ENCODE measurements at regions not wholly inside any gene's neighbourhood (a gene's known extent, or its start where the extent isn't known, plus 50 kb on each side); places are given as distances from the start of the nearest gene placed in this dataset.
"Not testable (repeated sequence)": the region's sequence is repeated elsewhere in the genome, so short reads cannot be mapped to it uniquely, and the experiment has no call there.

DNA sequence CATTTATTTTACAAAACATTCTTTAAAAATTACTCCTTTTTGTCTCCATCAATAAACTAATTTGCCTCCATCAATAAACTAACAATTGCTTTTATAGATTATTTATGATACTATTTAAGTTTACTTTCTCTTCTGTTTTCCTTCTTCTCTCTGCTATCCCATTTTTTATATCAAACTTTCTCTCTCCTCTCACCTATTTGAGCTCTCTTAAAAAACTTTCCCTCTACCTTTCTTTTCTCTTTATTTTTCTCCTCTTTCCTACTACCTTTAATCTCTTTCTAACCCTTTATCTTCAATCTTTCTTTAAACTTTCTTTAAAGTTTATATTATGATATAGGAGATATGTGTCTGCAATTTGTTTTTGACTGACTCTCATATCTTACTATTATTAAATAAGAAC, 566.4 kb downstream of the DACH1 start:
- Histone ChIP-seq H3K4ac (ENCODE audit: low read depth in 1 of 2, low read length in 2 of 2) (no peak overlapping the region), H2BK5ac (ENCODE audit: low read depth, low read length, poor library complexity, severe bottlenecking) (no peak overlapping the region), H2AK5ac (ENCODE audit: low read length, severe bottlenecking) (no peak overlapping the region), H3K18ac (ENCODE audit: low read depth in 1 of 2, low read length in 2 of 2) (no peak overlapping the region), H2BK12ac (ENCODE audit: low read length in 2 of 2) (no peak overlapping the region), H3K79me1 (replicated peaks; ENCODE audit: low read length, poor library complexity, severe bottlenecking) (no peaks in the 10 kb centered on the region), H2AFZ (ENCODE audit: low read depth, low read length) (no peak overlapping the region), H2BK120ac (ENCODE audit: low read depth, low read length) (no peak overlapping the region), H3K9ac (ENCODE audit: low read length) (no peak overlapping the region), H4K8ac (ENCODE audit: low read length) (no peak overlapping the region), H3K23ac (ENCODE audit: low read length in 2 of 2) (no peak overlapping the region), H3K36me3 (ENCODE audit: control insufficient read depth in 1 of 2, insufficient read depth in 2 of 2, low read depth in 1 of 2, low read length in 2 of 2) (no peaks in the 10 kb centered on the region), H4K91ac (ENCODE audit: low read length) (no peak overlapping the region), H3K4me3 (ENCODE audit: insufficient read depth in 1 of 2, low read depth in 1 of 2, low read length in 2 of 2) (no peak overlapping the region), H3K27me3 (ENCODE audit: control insufficient read depth in 1 of 2, insufficient read depth in 1 of 2, low read length in 2 of 2) (no peaks in the 10 kb centered on the region), H2BK15ac (ENCODE audit: low read depth, poor library complexity, severe bottlenecking) (no peak overlapping the region), H3K4me2 (ENCODE audit: low read length, poor library complexity, severe bottlenecking) (no peak overlapping the region), H3K9me3 (ENCODE audit: control insufficient read depth, low read length) (no peaks in the 10 kb centered on the region), H3K4me1 (ENCODE audit: control insufficient read depth, insufficient read depth, low read depth, low read length) (no peaks in the 10 kb centered on the region), H3K14ac (ENCODE audit: low read length in 2 of 2) (no peak overlapping the region), H3K27ac (ENCODE audit: low read length, poor library complexity, severe bottlenecking) (no peak overlapping the region)
- no peak for DNase-seq

DNA sequence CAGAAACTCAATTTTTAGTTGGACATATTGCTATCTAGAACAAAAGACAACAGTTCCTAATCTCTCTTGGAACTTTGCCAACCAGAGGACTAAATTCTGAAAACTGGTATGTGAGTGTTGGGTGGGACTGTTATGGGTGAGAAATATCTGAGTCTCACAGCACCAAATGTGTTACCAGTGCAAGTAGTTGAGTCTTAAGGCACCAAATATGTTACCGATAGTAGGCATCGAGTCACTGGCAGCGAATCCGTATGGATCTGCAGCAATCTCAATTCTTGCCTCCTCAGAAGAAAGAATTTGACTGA, 575.2 kb downstream of the DACH1 start:
- H2AK5ac ChIP-seq (ENCODE audit: low read length, severe bottlenecking), result no peak overlapping the region
- no peak overlapping the region for H2BK120ac ChIP-seq (ENCODE audit: low read depth, low read length)
- H2AFZ ChIP-seq (ENCODE audit: low read depth, low read length), result no peak overlapping the region
- no peaks in the 10 kb centered on the region for H3K27me3 ChIP-seq (ENCODE audit: control insufficient read depth in 1 of 2, insufficient read depth in 1 of 2, low read length in 2 of 2)
- H3K79me1 ChIP-seq (replicated peaks; ENCODE audit: low read length, poor library complexity, severe bottlenecking), result no peaks in the 10 kb centered on the region
- no peak overlapping the region for H4K8ac ChIP-seq (ENCODE audit: low read length)
- H3K9ac ChIP-seq (ENCODE audit: low read length), result no peak overlapping the region
- H3K18ac ChIP-seq (ENCODE audit: low read depth in 1 of 2, low read length in 2 of 2), result no peak overlapping the region
- H3K36me3 ChIP-seq (ENCODE audit: control insufficient read depth in 1 of 2, insufficient read depth in 2 of 2, low read depth in 1 of 2, low read length in 2 of 2), result no peaks in the 10 kb centered on the region
- H2BK5ac ChIP-seq (ENCODE audit: low read depth, low read length, poor library complexity, severe bottlenecking), result no peak overlapping the region
- 98% methylated on average over 4 of the region's 4 CpGs for WGBS
- no peak overlapping the region for H4K91ac ChIP-seq (ENCODE audit: low read length)
- no peak overlapping the region for H3K4ac ChIP-seq (ENCODE audit: low read depth in 1 of 2, low read length in 2 of 2)
- no peak overlapping the region for H2BK12ac ChIP-seq (ENCODE audit: low read length in 2 of 2)
- H3K27ac ChIP-seq (ENCODE audit: low read length, poor library complexity, severe bottlenecking), result no peak overlapping the region
- no peak overlapping the region for H2BK15ac ChIP-seq (ENCODE audit: low read depth, poor library complexity, severe bottlenecking)
- DNase-seq, result no peak
- peaks cover 2% of the 10 kb centered on the region for H3K4me1 ChIP-seq (ENCODE audit: control insufficient read depth, insufficient read depth, low read depth, low read length)
- H3K23ac ChIP-seq (ENCODE audit: low read length in 2 of 2), result no peak overlapping the region
- peak overlapping the region in 1 of 2 experiments; percentile 81 for H3K4me3 ChIP-seq (ENCODE audit: insufficient read depth in 1 of 2, low read depth in 1 of 2, low read length in 2 of 2)
- no peak overlapping the region for H3K14ac ChIP-seq (ENCODE audit: low read length in 2 of 2)
- no peaks in the 10 kb centered on the region for H3K9me3 ChIP-seq (ENCODE audit: control insufficient read depth, low read length)
- H3K4me2 ChIP-seq (ENCODE audit: low read length, poor library complexity, severe bottlenecking), result no peak overlapping the region

DNA sequence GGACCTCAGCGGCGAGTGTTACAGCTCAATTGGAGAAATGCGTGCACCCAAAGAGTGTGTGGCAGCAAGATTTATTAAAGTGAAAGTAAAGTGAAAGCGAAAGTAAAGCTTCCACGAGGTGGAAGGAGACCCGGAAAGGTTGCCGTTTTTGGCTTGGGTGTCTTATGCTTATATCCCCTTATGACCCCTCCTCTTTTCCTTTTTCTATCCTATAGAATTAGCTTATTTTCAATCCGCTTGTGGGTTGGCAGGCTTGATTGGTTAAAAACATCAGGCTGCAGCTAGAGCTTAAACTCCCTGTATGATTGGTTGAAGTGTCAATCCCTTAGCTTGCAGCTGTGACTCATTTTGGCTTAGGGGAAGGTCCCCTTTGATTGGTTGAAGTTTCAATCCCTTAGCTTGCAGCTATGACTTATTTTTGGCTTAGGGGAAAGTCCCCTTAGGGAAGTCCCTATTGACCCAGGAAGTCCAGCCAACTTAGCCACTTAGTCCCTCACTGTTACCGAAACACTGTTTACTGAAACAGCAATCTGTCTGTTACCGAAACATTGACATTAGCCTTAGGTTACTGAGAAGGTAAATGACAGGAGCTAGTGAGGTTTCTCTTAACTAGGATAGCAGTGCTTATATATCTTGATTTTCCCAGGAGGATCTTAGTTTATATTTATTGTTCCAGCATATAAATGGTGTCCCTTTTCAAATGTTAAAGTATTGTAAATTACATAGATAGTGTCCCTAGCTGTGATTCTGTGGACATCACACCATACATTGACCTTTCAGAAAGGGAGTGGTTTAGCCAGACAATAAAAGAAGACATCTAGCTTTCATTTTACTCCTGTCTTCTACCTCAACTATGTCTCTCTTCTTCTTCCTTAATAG, 575.8 kb downstream of the DACH1 start:
- Histone ChIP-seq H3K4ac (ENCODE audit: low read depth in 1 of 2, low read length in 2 of 2) (no peak overlapping the region), H3K18ac (ENCODE audit: low read depth in 1 of 2, low read length in 2 of 2) (no peak overlapping the region), H3K14ac (ENCODE audit: low read length in 2 of 2) (no peak overlapping the region), H4K8ac (ENCODE audit: low read length) (no peak overlapping the region), H3K4me1 (ENCODE audit: control insufficient read depth, insufficient read depth, low read depth, low read length) (peaks cover 2% of the 10 kb centered on the region), H3K4me3 (ENCODE audit: insufficient read depth in 1 of 2, low read depth in 1 of 2, low read length in 2 of 2) (peak overlapping the region in 1 of 2 experiments; percentile 81), H2AFZ (ENCODE audit: low read depth, low read length) (no peak overlapping the region), H3K27me3 (ENCODE audit: control insufficient read depth in 1 of 2, insufficient read depth in 1 of 2, low read length in 2 of 2) (no peaks in the 10 kb centered on the region), H2BK120ac (ENCODE audit: low read depth, low read length) (no peak overlapping the region), H3K9me3 (ENCODE audit: control insufficient read depth, low read length) (no peaks in the 10 kb centered on the region), H3K36me3 (ENCODE audit: control insufficient read depth in 1 of 2, insufficient read depth in 2 of 2, low read depth in 1 of 2, low read length in 2 of 2) (no peaks in the 10 kb centered on the region), H3K4me2 (ENCODE audit: low read length, poor library complexity, severe bottlenecking) (no peak overlapping the region), H2BK12ac (ENCODE audit: low read length in 2 of 2) (no peak overlapping the region), H2AK5ac (ENCODE audit: low read length, severe bottlenecking) (no peak overlapping the region), H3K9ac (ENCODE audit: low read length) (peak overlapping the region; percentile 73), H3K27ac (ENCODE audit: low read length, poor library complexity, severe bottlenecking) (no peak overlapping the region), H2BK5ac (ENCODE audit: low read depth, low read length, poor library complexity, severe bottlenecking) (no peak overlapping the region), H2BK15ac (ENCODE audit: low read depth, poor library complexity, severe bottlenecking) (no peak overlapping the region), H3K79me1 (replicated peaks; ENCODE audit: low read length, poor library complexity, severe bottlenecking) (no peaks in the 10 kb centered on the region), H4K91ac (ENCODE audit: low read length) (no peak overlapping the region), H3K23ac (ENCODE audit: low read length in 2 of 2) (no peak overlapping the region)
- 93% methylated on average over 5 of the region's 10 CpGs for WGBS
- peak; percentile 20 for DNase-seq

DNA sequence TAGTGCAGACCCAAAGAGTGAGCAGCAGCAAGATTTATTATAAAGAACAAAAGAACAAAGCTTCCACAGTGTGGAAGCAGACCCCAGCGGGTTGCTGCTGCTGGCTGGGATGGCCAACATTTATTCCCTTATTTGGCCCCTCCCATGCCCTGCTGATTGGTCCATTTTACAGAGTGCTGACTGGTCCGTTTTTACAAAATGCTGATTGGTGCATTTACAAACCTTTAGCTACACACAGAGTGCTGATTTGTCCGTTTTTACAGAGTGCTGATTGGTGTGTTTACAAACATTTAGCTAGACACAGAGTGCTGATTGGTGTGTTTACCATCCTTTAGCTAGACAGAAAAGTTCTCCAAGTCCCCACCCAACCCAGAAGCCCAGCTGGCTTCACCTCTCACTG, 577.0 kb downstream of the DACH1 start:
- H3K27ac ChIP-seq (ENCODE audit: low read length, poor library complexity, severe bottlenecking); H2AFZ ChIP-seq (ENCODE audit: low read depth, low read length); DNase-seq; H3K23ac ChIP-seq (ENCODE audit: low read length in 2 of 2); H4K8ac ChIP-seq (ENCODE audit: low read length); H3K4me2 ChIP-seq (ENCODE audit: low read length, poor library complexity, severe bottlenecking); H3K4me3 ChIP-seq (ENCODE audit: insufficient read depth in 1 of 2, low read depth in 1 of 2, low read length in 2 of 2); H3K9me3 ChIP-seq (ENCODE audit: control insufficient read depth, low read length); H2AK5ac ChIP-seq (ENCODE audit: low read length, severe bottlenecking); H3K14ac ChIP-seq (ENCODE audit: low read length in 2 of 2); H3K27me3 ChIP-seq (ENCODE audit: control insufficient read depth in 1 of 2, insufficient read depth in 1 of 2, low read length in 2 of 2); H3K4me1 ChIP-seq (ENCODE audit: control insufficient read depth, insufficient read depth, low read depth, low read length); H2BK120ac ChIP-seq (ENCODE audit: low read depth, low read length); H3K4ac ChIP-seq (ENCODE audit: low read depth in 1 of 2, low read length in 2 of 2); H3K18ac ChIP-seq (ENCODE audit: low read depth in 1 of 2, low read length in 2 of 2); H3K79me1 ChIP-seq (replicated peaks; ENCODE audit: low read length, poor library complexity, severe bottlenecking); H3K36me3 ChIP-seq (ENCODE audit: control insufficient read depth in 1 of 2, insufficient read depth in 2 of 2, low read depth in 1 of 2, low read length in 2 of 2); H4K91ac ChIP-seq (ENCODE audit: low read length); H3K9ac ChIP-seq (ENCODE audit: low read length); H2BK15ac ChIP-seq (ENCODE audit: low read depth, poor library complexity, severe bottlenecking); H2BK12ac ChIP-seq (ENCODE audit: low read length in 2 of 2); H2BK5ac ChIP-seq (ENCODE audit: low read depth, low read length, poor library complexity, severe bottlenecking): not testable (repeated sequence)
- WGBS, result 76% methylated on average over 3 of the region's 3 CpGs
